Central memory CD4-positive, alpha-beta T cell (primary cell): ENCODE measurements at regions not wholly inside any gene's neighbourhood (a gene's known extent, or its start where the extent isn't known, plus 50 kb on each side); places are given as distances from the start of the nearest gene placed in this dataset.

Experiments
- DNase-seq: peaks from one replicate; pipeline ENCODE4 v3.0.0; 2022

- DNase-seq, result no peak
Observed at GRCh38 chr13:50587645-50588373, 255.7 kb downstream of the DLEU7 start.

- DNase-seq, result no peak
Observed at GRCh38 chr13:50588491-50589130, 254.9 kb downstream of the DLEU7 start.

DNA sequence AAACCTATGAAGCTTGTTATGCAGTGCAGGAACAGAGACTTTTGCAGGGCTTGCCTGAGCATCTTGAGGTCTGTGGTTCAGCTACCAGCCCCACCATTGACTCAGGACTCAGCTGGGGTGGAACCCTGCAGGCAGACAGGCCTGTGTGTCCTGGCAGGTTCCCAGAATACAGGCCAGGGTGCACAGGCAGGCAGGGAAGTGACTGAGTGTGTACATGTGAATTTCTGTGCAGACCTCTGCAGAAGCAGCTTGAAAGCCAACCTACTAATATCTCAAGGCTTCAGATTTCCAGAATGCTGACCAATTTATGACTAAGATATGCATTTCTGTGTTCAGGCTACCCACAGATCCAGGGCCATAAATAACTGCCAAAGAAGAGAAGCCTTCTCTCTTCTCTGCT lies 254.4 kb downstream of the DLEU7 start:
- DNase-seq, result no peak

- no peak for DNase-seq
Observed at GRCh38 chr13:50589651-50590054, 253.8 kb downstream of the DLEU7 start.

- DNase-seq, result no peak
Observed at GRCh38 chr13:50592412-50593155, 250.9 kb downstream of the DLEU7 start.

DNA sequence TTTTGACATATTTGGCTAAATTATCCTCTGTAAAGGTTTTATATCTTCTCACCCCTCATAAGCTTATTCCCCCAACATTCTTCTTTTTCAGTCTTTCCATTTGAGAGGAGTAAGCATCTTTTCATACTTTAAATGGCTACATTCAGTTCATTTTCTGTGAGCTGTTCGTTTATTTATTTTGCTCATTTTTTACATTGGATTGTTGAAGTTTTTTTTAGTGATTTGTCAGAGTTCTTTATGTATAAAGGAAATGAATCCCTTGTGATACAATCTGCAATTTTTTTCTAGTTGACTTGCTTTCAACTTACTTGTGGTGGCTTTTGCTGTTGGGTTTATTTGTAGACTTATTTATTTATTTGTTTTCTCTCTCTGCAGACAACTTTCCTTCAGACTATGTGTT lies 250.3 kb downstream of the DLEU7 start:
- DNase-seq, result no peak

DNA sequence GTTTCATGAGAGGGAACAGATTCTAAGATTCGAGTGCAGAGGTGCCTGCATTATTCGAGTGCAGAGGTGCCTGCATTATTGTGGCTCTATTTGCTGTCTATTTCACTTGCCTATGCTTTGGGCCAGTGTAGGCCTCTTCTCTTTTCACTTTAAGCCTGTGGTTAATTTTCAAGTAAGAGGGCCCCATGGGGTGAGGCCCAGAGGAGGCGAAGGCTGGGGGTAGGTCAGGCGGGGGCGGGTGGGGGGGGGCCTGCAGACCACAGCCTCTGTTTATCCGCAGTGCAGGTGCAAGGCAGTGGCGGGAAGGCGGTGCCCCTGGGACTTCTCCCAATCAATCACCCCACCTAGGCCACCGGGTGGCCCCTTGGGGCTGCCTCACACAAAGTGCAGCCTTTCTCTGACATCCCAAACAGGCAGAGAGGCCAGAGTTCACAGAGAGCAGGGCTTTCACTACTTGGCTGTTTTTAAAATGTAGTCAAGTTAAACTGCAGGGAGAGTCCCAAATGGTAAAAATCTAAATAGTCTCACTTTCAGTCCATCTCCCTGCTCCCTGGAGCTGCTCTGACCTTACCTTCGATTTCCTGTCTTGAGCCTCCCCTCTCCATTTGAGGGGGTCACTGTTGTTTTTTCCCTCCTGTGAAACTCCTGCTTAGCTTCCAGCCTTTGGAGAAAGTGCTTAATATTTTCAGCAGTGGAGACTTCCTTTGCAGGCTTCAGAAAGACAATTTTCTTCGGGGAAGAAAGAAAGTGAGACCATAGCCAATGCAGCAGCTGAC lies 249.0 kb downstream of the DLEU7 start:
- no peak for DNase-seq

DNA sequence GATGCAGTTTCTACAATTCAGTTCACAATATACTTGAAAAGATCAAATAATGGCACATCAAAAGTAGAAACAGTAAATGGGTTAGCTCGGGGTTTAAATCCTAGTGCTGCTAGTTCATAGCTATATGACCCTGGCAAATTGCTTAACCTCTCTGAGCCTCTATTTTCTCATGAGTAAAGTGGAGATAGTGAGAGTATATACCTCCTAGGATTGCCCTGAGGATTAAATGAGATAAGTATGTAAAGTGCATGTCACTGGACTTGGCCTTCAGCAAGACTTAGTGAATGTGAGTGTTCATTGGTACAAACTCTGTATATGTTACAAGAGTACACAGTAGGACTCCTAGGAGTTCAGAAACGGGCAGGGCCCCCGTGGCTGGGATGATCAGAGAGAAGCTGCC lies 248.3 kb downstream of the DLEU7 start:
- no peak for DNase-seq

DNA sequence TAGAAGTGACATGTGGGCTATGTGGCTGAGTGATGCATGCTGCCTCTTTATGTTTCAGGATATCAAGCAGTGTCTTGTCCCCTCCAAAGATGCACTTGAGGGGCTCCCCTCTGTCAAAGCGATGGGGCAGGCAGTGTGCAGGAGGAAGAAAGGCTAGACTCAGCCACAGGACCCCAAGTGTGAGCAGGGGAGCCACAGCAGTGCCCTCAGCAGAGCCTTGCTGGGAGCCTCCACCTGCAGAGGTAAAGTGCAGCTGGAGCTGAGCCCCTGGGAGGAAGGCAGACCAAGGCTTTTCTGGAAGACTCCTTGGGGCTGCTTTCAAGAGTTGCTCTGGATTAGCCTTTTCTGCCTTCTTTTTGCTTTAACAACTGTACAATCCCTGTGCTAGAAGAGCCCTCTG lies 247.3 kb downstream of the DLEU7 start:
- DNase-seq, result no peak

- no peak for DNase-seq
Observed at GRCh38 chr13:50596776-50597203, 246.7 kb downstream of the DLEU7 start.

GRCh38 chr13:50598338-50598737 lies 245.2 kb downstream of the DLEU7 start:
- DNase-seq, result no peak

- DNase-seq, result no peak
Observed at GRCh38 chr13:50599046-50599445, 244.4 kb downstream of the DLEU7 start.

- DNase-seq, result no peak
Observed at GRCh38 chr13:50599927-50600326, 243.6 kb downstream of the DLEU7 start.

GRCh38 chr13:50608370-50608769 lies 235.1 kb downstream of the DLEU7 start:
- no peak for DNase-seq

- no peak for DNase-seq
Observed at GRCh38 chr13:50609011-50609410, 234.5 kb downstream of the DLEU7 start.

DNA sequence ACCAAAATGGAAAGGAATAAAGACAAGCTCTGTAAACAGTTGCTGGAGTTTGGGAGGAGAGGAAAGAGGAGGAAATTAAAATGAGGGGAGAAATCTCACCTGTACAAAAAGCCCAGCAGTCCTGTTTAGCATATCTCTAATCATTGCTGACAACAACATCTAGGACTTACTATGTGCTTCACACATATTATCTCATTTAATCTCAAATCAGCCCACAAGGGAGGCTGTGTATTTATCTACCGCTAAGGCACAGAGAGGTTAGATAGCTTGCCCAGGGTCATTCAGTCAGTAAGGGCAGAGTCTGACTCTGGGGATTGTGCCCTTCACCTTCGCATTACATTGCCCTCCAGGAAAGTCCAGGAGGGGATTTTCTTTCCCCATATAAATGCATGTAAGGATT lies 233.3 kb downstream of the DLEU7 start:
- no peak for DNase-seq

GRCh38 chr13:50611117-50611781 lies 232.2 kb downstream of the DLEU7 start:
- DNase-seq, result peak; percentile 19

GRCh38 chr13:50612717-50613116 lies 230.8 kb downstream of the DLEU7 start:
- DNase-seq, result no peak

DNA sequence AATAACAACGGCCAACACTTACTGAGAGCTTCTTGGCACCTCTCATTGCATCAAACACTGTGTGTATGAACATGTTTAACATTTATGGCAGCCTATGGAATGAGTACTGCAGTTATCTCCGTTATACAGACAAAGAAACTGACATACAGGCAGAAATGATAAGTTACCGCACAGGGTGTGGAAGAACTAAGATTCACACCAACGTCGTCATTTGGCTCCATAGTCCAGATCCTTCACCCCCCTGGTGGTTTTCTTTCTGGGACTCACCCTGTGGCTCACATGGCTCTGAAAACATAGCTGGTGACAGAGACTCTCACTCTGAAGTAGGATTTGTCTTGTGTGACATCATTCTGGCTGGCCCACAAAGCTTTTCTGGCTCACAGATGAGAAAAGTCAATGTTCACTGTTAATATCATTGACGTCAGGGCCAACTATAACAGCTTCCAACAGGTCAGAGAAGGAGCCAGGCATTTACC lies 230.1 kb downstream of the DLEU7 start:
- no peak for DNase-seq

- no peak for DNase-seq
Observed at GRCh38 chr13:50615234-50615633, 228.3 kb downstream of the DLEU7 start.

- no peak for DNase-seq
Observed at GRCh38 chr13:50616101-50616500, 227.4 kb downstream of the DLEU7 start.

GRCh38 chr13:50617134-50617721 lies 226.3 kb downstream of the DLEU7 start:
- no peak for DNase-seq
